Esophagus muscularis mucosa (tissue), 4 donors: ENCODE measurements at regions not wholly inside any gene's neighbourhood (a gene's known extent, or its start where the extent isn't known, plus 50 kb on each side); places are given as distances from the start of the nearest gene placed in this dataset.

Experiments
- DNase-seq: peaks from one replicate; pipeline ENCODE4 v3.0.0-alpha.2; 2017; ENCODE audit errors: extremely low spot score
- H3K27ac ChIP-seq, 4 donors: fragments of 200-600 bp; sonication (generic); replicated peaks in 1 of 4; 1 replicate in 3 of 4; 2 replicates in 1 of 4; pipeline ENCODE4 v1.5.1; 2016 to 2019; ENCODE audit warnings: mild to moderate bottlenecking in 1 of 4
- H3K27me3 ChIP-seq, 4 donors: fragments of 200-600 bp; sonication (generic); one replicate each; pipeline versions ENCODE4 v1.5.1 to v1.6.0; 2016 to 2019
- H3K36me3 ChIP-seq, 4 donors: fragments of 200-600 bp; sonication (generic); one replicate each; pipeline ENCODE4 v1.5.1; 2016 to 2019
- H3K4me1 ChIP-seq, 4 donors: fragments of 200-600 bp; sonication (generic); one replicate each; pipeline ENCODE4 v1.5.1; 2016 to 2019
- H3K4me3 ChIP-seq, 4 donors: fragments of 200-600 bp; sonication (generic); 1 replicate in 2 of 4; 2 replicates in 2 of 4; pipeline ENCODE4 v1.5.1; 2016 to 2019; ENCODE audit warnings: mild to moderate bottlenecking in 4 of 4, moderate library complexity in 1 of 4
- H3K9me3 ChIP-seq, 4 donors: fragments of 200-600 bp; sonication (generic); 1 replicate in 3 of 4; 2 replicates in 1 of 4; pipeline ENCODE4 v1.5.1; 2016 to 2019
- CTCF ChIP-seq, 3 experiments: fragments of 200-600 bp in 2 of 3; fragments of 450-650 bp in 1 of 3; sonication (generic) in 2 of 3; IDR thresholded peaks; one replicate each; pipeline ENCODE4 v1.5.1; 2017 to 2019; ENCODE audit warnings: antibody characterized with exemption in 3 of 3, mild to moderate bottlenecking in 2 of 3, moderate library complexity in 1 of 3
- EP300 ChIP-seq: sonication (generic); formaldehyde crosslinking; IDR thresholded peaks from one replicate; pipeline ENCODE4 v1.6.1; 2017; ENCODE audit warnings: antibody characterized with exemption
- POLR2A ChIP-seq: fragments of 450-650 bp; IDR thresholded peaks from one replicate; pipeline ENCODE4 v1.6.1; 2017; ENCODE audit warnings: antibody characterized with exemption, moderate library complexity, mild to moderate bottlenecking, low read depth
- POLR2AphosphoS5 ChIP-seq, 2 donors: sonication (generic); formaldehyde crosslinking; IDR thresholded peaks; one replicate each; pipeline ENCODE4 v1.6.1; 2017; ENCODE audit warnings: antibody characterized with exemption in 2 of 2
- WGBS: methylation state at CpG from one replicate; pipeline ENCODE4 v1.1.5; 2018; 5-methylcytosine and 5-hydroxymethylcytosine counted together
- intact Hi-C: fragments of 100-400 bp; cut with DNase I; formaldehyde crosslinking; loops from one replicate; pipeline ENCODE4 v1.15.1; 2023

GRCh38 chr10:111142092-111142768, 65.4 kb downstream of the ADRA2A start:
- Histone ChIP-seq H3K36me3 (no peaks in the 10 kb centered on the region), H3K4me1 (no peaks in the 10 kb centered on the region), H3K27ac (no peak overlapping the region), H3K9me3 (no peaks in the 10 kb centered on the region), H3K4me3 (no peak overlapping the region), H3K27me3 (peaks cover 0 to 32% (median 0%) of the 10 kb centered on the region in 4 donors)
- TF ChIP-seq CTCF (IDR thresholded peaks at IDR 0.05) (no peak), POLR2A (no peak), EP300 (no peak), POLR2AphosphoS5 (IDR thresholded peaks at IDR 0.05) (no peak)
- intact Hi-C loops, result no loop called here
- WGBS, result 75% methylated on average over 9 of the region's 9 CpGs
- DNase-seq, result peak; percentile 87

- no peak for TF ChIP-seq POLR2AphosphoS5 (IDR thresholded peaks at IDR 0.05)
- no peak for TF ChIP-seq EP300
- no peak for TF ChIP-seq CTCF (IDR thresholded peaks at IDR 0.05)
- no peak for TF ChIP-seq POLR2A
- no peaks in the 10 kb centered on the region for H3K9me3 ChIP-seq
- H3K4me1 ChIP-seq, result no peaks in the 10 kb centered on the region
- H3K36me3 ChIP-seq, result no peaks in the 10 kb centered on the region
- 48% methylated on average over 2 of the region's 2 CpGs for WGBS
- no peak overlapping the region for H3K27ac ChIP-seq
- no peak overlapping the region for H3K4me3 ChIP-seq
- peak; percentile 70 for DNase-seq
- H3K27me3 ChIP-seq, result peaks cover 0 to 12% (median 0%) of the 10 kb centered on the region in 4 donors
- intact Hi-C loops, result no loop called here
These were observed 69.3 kb downstream of the ADRA2A start for GRCh38 chr10:111146025-111146640.

- WGBS, result 54% methylated on average over 6 of the region's 6 CpGs
- no peak overlapping the region for H3K27ac ChIP-seq
- intact Hi-C loops, result no loop called here
- peak; percentile 74 for DNase-seq
- no peak overlapping the region for H3K4me3 ChIP-seq
- no peaks in the 10 kb centered on the region for H3K9me3 ChIP-seq
- H3K27me3 ChIP-seq, result peaks cover 0 to 5% (median 0%) of the 10 kb centered on the region in 4 donors
- no peak for TF ChIP-seq EP300
- TF ChIP-seq POLR2AphosphoS5 (IDR thresholded peaks at IDR 0.05), result no peak
- TF ChIP-seq POLR2A, result no peak
- TF ChIP-seq CTCF (IDR thresholded peaks at IDR 0.05), result no peak
- no peaks in the 10 kb centered on the region for H3K4me1 ChIP-seq
- H3K36me3 ChIP-seq, result no peaks in the 10 kb centered on the region
These were observed 71.2 kb downstream of the ADRA2A start for GRCh38 chr10:111148025-111148424.

- intact Hi-C loops, result no loop called here
- H3K27ac ChIP-seq, result no peak overlapping the region
- H3K4me1 ChIP-seq, result no peaks in the 10 kb centered on the region
- H3K4me3 ChIP-seq, result no peak overlapping the region
- TF ChIP-seq CTCF (IDR thresholded peaks at IDR 0.05), result no peak
- H3K9me3 ChIP-seq, result no peaks in the 10 kb centered on the region
- H3K27me3 ChIP-seq, result peaks cover 0 to 5% (median 0%) of the 10 kb centered on the region in 4 donors
- no peak for DNase-seq
- H3K36me3 ChIP-seq, result no peaks in the 10 kb centered on the region
- WGBS, result 93% methylated on average over 7 of the region's 7 CpGs
These were observed 71.6 kb downstream of the ADRA2A start for GRCh38 chr10:111148440-111148839.
